ENCODE measurements at regions not wholly inside any gene's neighbourhood (a gene's known extent, or its start where the extent isn't known, plus 50 kb on each side); places are given as distances from the start of the nearest gene placed in this dataset.

- no peaks in the 10 kb centered on the region for H3K9me3 ChIP-seq (ENCODE audit: control insufficient read depth, low read length)
- H3K9me3 Mint-ChIP-seq, result no peaks in the 10 kb centered on the region
- no peak for DNase-seq
- peaks cover 30% of the 10 kb centered on the region for H3K27me3 Mint-ChIP-seq (ENCODE audit: insufficient read depth)
- H3K27me3 ChIP-seq (ENCODE audit: control insufficient read depth, insufficient read depth, low read length, poor library complexity, severe bottlenecking), result peaks cover 34% of the 10 kb centered on the region
- TF ChIP-seq CTCF (conservative IDR thresholded peaks at IDR 0.05), result no peak
- no peak overlapping the region for H3K4me3 Mint-ChIP-seq
- no peaks in the 10 kb centered on the region for H3K36me3 ChIP-seq (ENCODE audit: control insufficient read depth, insufficient read depth, low read length)
- H3K4me3 ChIP-seq (ENCODE audit: low read length), result no peak overlapping the region
- H3K4me1 ChIP-seq (ENCODE audit: control insufficient read depth, insufficient read depth, low read length), result no peaks in the 10 kb centered on the region
- WGBS, 2 experiments (ENCODE audit: insufficient coverage in 1 of 2, insufficient read length in 1 of 2), result 95% methylated on average over 1 of the region's 1 CpG; no CpG with 5 or more reads in 1 of the 2 experiments
- H3K27ac Mint-ChIP-seq, result no peak overlapping the region
- H3K36me3 Mint-ChIP-seq (ENCODE audit: low read depth), result no peaks in the 10 kb centered on the region
- no peaks in the 10 kb centered on the region for H3K4me1 Mint-ChIP-seq
- H3K27ac ChIP-seq (ENCODE audit: low read depth, low read length), result no peak overlapping the region
- H3K9ac ChIP-seq (ENCODE audit: extremely low read depth, low read length, poor library complexity, severe bottlenecking), result no peak overlapping the region
Measured at GRCh38 chr6:40075056-40075590, 140.9 kb upstream of the MOCS1 start.

GRCh38 chr6:40074306-40075055 is 140.2 kb upstream of the MOCS1 start:
- no peaks in the 10 kb centered on the region for H3K36me3 ChIP-seq (ENCODE audit: control insufficient read depth, insufficient read depth, low read length)
- WGBS, 2 experiments (ENCODE audit: insufficient coverage in 1 of 2, insufficient read length in 1 of 2), result 93 to 94% methylated on average over 7 to 8 of the region's 8 CpGs
- no peak overlapping the region for H3K27ac Mint-ChIP-seq
- H3K4me1 ChIP-seq (ENCODE audit: control insufficient read depth, insufficient read depth, low read length), result no peaks in the 10 kb centered on the region
- H3K4me3 ChIP-seq (ENCODE audit: low read length), result no peak overlapping the region
- no peak overlapping the region for H3K4me3 Mint-ChIP-seq
- H3K27me3 Mint-ChIP-seq (ENCODE audit: insufficient read depth), result peaks cover 30% of the 10 kb centered on the region
- H3K27ac ChIP-seq (ENCODE audit: low read depth, low read length), result no peak overlapping the region
- H3K36me3 Mint-ChIP-seq (ENCODE audit: low read depth), result no peaks in the 10 kb centered on the region
- H3K4me1 Mint-ChIP-seq, result no peaks in the 10 kb centered on the region
- no peak overlapping the region for H3K9ac ChIP-seq (ENCODE audit: extremely low read depth, low read length, poor library complexity, severe bottlenecking)
- H3K9me3 ChIP-seq (ENCODE audit: control insufficient read depth, low read length), result no peaks in the 10 kb centered on the region
- TF ChIP-seq CTCF (conservative IDR thresholded peaks at IDR 0.05), result no peak
- no peak for DNase-seq
- peaks cover 34% of the 10 kb centered on the region for H3K27me3 ChIP-seq (ENCODE audit: control insufficient read depth, insufficient read depth, low read length, poor library complexity, severe bottlenecking)
- no peaks in the 10 kb centered on the region for H3K9me3 Mint-ChIP-seq

GRCh38 chr6:40066372-40066771 is 132.1 kb upstream of the MOCS1 start:
- no peak for TF ChIP-seq CTCF (conservative IDR thresholded peaks at IDR 0.05)
- H3K4me3 Mint-ChIP-seq, result no peak overlapping the region

More at GRCh38 chr6:40066372-40066771, 132.1 kb upstream of the MOCS1 start:
- no peaks in the 10 kb centered on the region for H3K36me3 Mint-ChIP-seq (ENCODE audit: low read depth)
- Histone ChIP-seq H3K27me3 (ENCODE audit: control insufficient read depth, insufficient read depth, low read length, poor library complexity, severe bottlenecking) (peaks cover 28% of the 10 kb centered on the region), H3K4me1 (ENCODE audit: control insufficient read depth, insufficient read depth, low read length) (no peaks in the 10 kb centered on the region), H3K9me3 (ENCODE audit: control insufficient read depth, low read length) (peaks cover 19% of the 10 kb centered on the region), H3K9ac (ENCODE audit: extremely low read depth, low read length, poor library complexity, severe bottlenecking) (no peak overlapping the region), H3K36me3 (ENCODE audit: control insufficient read depth, insufficient read depth, low read length) (no peaks in the 10 kb centered on the region), H3K27ac (ENCODE audit: low read depth, low read length) (no peak overlapping the region), H3K4me3 (ENCODE audit: low read length) (no peak overlapping the region)
- H3K27ac Mint-ChIP-seq, result no peak overlapping the region
- peaks cover 2% of the 10 kb centered on the region for H3K4me1 Mint-ChIP-seq
- no peak for DNase-seq
- H3K27me3 Mint-ChIP-seq (ENCODE audit: insufficient read depth), result peaks cover 34% of the 10 kb centered on the region
- H3K9me3 Mint-ChIP-seq, result peaks cover 20% of the 10 kb centered on the region

Data from endodermal cell (in vitro differentiated cells).